ENCODE measurements at regions not wholly inside any gene's neighbourhood (a gene's known extent, or its start where the extent isn't known, plus 50 kb on each side); places are given as distances from the start of the nearest gene placed in this dataset.

GRCh38 chr2:84283506-84283905 lies 175.6 kb downstream of the SUCLG1 start:
- Histone ChIP-seq H3K79me2 (ENCODE audit: control insufficient read depth, insufficient read depth, low read length) (no peaks in the 10 kb centered on the region), H3K27ac (ENCODE audit: extremely low read depth, low read depth, low read length) (no peak overlapping the region), H3K4me3 (no peak overlapping the region), H3K36me3 (ENCODE audit: control insufficient read depth, insufficient read depth, low read length) (no peaks in the 10 kb centered on the region), H3K9me1 (ENCODE audit: control insufficient read depth, insufficient read depth, low read length) (no peaks in the 10 kb centered on the region), H3K9me3 (replicated peaks; ENCODE audit: control insufficient read depth, insufficient read depth, low read depth, low read length) (no peaks in the 10 kb centered on the region), H3K4me1 (replicated peaks in 1 of 2; ENCODE audit: control insufficient read depth in 2 of 2, insufficient read depth in 2 of 2, low read length in 2 of 2) (no peaks in the 10 kb centered on the region; a peak in 1 of 5 replicates), H2AFZ (ENCODE audit: low read depth, low read length) (no peak overlapping the region), H3K4me2 (ENCODE audit: insufficient read depth, low read length) (no peak overlapping the region), H3K27me3 (ENCODE audit: control insufficient read depth in 2 of 2, insufficient read depth in 2 of 2, low read length in 2 of 2) (no peaks in the 10 kb centered on the region), H4K20me1 (replicated peaks; ENCODE audit: control insufficient read depth, insufficient read depth, low read length) (no peaks in the 10 kb centered on the region), H3K9ac (ENCODE audit: insufficient read depth in 1 of 2, low read depth in 2 of 2, low read length in 2 of 2) (no peak overlapping the region)
- WGBS (ENCODE audit: insufficient coverage, low coverage, missing lambda C conversion rate): 0% methylated on average over 3 of the region's 3 CpGs
- CTCF ChIA-PET (ENCODE audit: low intra/inter-chr PET ratio): no interaction called here
- POLR2A ChIA-PET: interaction anchor here (0.7 kb wide), 1 partner anchor 1169 kb away, joined by 3 read pairs; no protein-coding TSS in a partner anchor
- FAIRE-seq: no peak
- no peak for ATAC-seq
- in situ Hi-C loops (cut with MboI) (no loop called here), intact Hi-C loops (cut with micrococcal nuclease) (no loop called here)
- BruUV-seq (replicated peaks): no TSS peak
- TF ChIP-seq, protein P1, sequence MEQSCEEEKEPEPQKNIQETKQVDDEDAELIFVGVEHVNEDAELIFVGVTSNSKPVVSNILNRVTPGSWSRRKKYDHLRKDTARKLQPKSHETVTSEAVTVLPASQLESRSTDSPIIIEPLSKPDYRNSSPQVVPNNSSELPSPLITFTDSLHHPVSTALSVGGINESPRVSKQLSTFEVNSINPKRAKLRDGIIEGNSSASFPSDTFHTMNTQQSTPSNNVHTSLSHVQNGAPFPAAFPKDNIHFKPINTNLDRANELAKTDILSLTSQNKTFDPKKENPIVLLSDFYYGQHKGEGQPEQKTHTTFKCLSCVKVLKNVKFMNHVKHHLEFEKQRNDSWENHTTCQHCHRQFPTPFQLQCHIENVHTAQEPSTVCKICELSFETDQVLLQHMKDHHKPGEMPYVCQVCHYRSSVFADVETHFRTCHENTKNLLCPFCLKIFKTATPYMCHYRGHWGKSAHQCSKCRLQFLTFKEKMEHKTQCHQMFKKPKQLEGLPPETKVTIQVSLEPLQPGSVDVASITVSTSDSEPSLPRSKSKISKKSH (CRISPR knock-in tag; IDR thresholded peaks at IDR 0.05): no peak
- TF ChIP-seq DIDO1 (tag; IDR thresholded peaks at IDR 0.05; ENCODE audit: low read depth) (no peak), CREM (IDR thresholded peaks at IDR 0.05; ENCODE audit: low read depth) (no peak), CHAMP1 (IDR thresholded peaks at IDR 0.05) (no peak)
- no peak for DNase-seq (ENCODE audit: extremely low read depth in 1 of 4, low spot score in 3 of 4)
